Gastroesophageal sphincter (tissue), 4 donors: ENCODE measurements at regions not wholly inside any gene's neighbourhood (a gene's known extent, or its start where the extent isn't known, plus 50 kb on each side); places are given as distances from the start of the nearest gene placed in this dataset.

Source experiments
- ATAC-seq: fragments of 150-250 bp; one replicate; pipeline ENCODE4 v1.9.1; 2016; ENCODE audit warnings: mild to moderate bottlenecking, moderate library complexity
- H3K27ac ChIP-seq, 4 donors: fragments of 200-600 bp; sonication (generic) in 3 of 4; 1 replicate in 3 of 4; 2 replicates in 1 of 4; pipeline ENCODE4 v1.5.1; 2016 to 2019
- H3K27me3 ChIP-seq: fragments of 200-600 bp; sonication (generic); one replicate; pipeline ENCODE4 v1.5.1; 2019
- H3K36me3 ChIP-seq, 2 donors: fragments of 200-600 bp; sonication (generic); one replicate each; pipeline ENCODE4 v1.5.1; 2019; ENCODE audit warnings: control low read depth in 1 of 2
- H3K4me1 ChIP-seq, 3 donors: fragments of 200-600 bp; sonication (generic); 1 replicate in 2 of 3; 2 replicates in 1 of 3; pipeline ENCODE4 v1.5.1; 2016 to 2019; ENCODE audit warnings: control low read depth in 2 of 3
- H3K4me3 ChIP-seq, 2 donors: fragments of 200-600 bp; sonication (generic); one replicate each; pipeline ENCODE4 v1.5.1; 2019; ENCODE audit warnings: mild to moderate bottlenecking in 1 of 2, moderate library complexity in 1 of 2
- H3K9me3 ChIP-seq, 3 donors: fragments of 200-600 bp; sonication (generic); one replicate each; pipeline ENCODE4 v1.5.1; 2017 to 2019; ENCODE audit warnings: control low read depth in 2 of 3
- EP300 ChIP-seq: sonication (generic); formaldehyde crosslinking; IDR thresholded peaks from one replicate; pipeline ENCODE4 v1.6.1; 2017; ENCODE audit warnings: antibody characterized with exemption, mild to moderate bottlenecking
- POLR2A ChIP-seq, 2 donors: fragments of 450-650 bp; IDR thresholded peaks; one replicate each; pipeline ENCODE4 v1.6.1; 2017; ENCODE audit warnings: antibody characterized with exemption in 2 of 2, mild to moderate bottlenecking in 2 of 2, moderate library complexity in 1 of 2
- POLR2AphosphoS5 ChIP-seq: sonication (generic); formaldehyde crosslinking; IDR thresholded peaks from one replicate; pipeline ENCODE4 v1.6.1; 2017; ENCODE audit warnings: antibody characterized with exemption
- WGBS, 2 donors: methylation state at CpG; one replicate each; pipeline ENCODE4 v1.1.5; 2018; ENCODE audit warnings: low coverage in 1 of 2; 5-methylcytosine and 5-hydroxymethylcytosine counted together
- TF ChIP-seq, protein P1 (sequence below), 4 experiments: fragments of 200-600 bp in 2 of 4; fragments of 450-650 bp in 2 of 4; sonication (generic) in 1 of 4; IDR thresholded peaks; one replicate each; pipeline ENCODE4 v1.5.1; 2017 to 2019; ENCODE audit warnings: antibody characterized with exemption in 4 of 4, mild to moderate bottlenecking in 2 of 4, moderate library complexity in 2 of 4

DNA sequence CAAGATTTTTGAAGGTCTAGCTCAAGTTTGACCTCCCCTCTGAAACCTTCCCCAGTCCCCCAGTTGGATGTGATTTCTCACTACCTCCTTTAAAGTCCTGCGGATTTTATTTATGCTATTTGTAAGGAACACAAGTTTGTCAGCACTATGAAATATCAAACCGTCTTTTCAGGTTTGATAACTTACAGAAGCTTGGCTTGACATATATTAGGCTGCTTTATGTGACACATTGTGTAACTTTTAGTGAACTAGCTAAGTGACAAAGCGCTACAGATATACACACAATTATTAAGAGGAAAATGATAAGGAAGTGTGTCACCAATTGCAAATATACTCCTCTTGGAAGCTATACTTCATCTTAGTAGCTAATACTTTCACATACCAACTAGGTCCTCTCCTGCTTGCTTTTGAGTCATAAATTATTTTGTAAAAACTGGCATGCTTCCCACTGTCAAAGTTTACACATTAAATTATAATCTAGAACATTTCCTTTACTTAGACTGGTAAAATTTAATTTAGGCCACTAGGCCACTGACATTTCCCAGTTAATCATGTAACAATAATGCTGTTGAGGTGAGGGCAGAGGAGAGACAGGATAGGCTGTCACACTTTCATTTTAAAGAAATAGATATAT lies 149.5 kb downstream of the TMTC3 start:
- 43 to 44% methylated on average over 3 of the region's 3 CpGs for WGBS, 2 donors
- no peak for TF ChIP-seq EP300
- no peak for TF ChIP-seq POLR2AphosphoS5
- TF ChIP-seq, protein P1, sequence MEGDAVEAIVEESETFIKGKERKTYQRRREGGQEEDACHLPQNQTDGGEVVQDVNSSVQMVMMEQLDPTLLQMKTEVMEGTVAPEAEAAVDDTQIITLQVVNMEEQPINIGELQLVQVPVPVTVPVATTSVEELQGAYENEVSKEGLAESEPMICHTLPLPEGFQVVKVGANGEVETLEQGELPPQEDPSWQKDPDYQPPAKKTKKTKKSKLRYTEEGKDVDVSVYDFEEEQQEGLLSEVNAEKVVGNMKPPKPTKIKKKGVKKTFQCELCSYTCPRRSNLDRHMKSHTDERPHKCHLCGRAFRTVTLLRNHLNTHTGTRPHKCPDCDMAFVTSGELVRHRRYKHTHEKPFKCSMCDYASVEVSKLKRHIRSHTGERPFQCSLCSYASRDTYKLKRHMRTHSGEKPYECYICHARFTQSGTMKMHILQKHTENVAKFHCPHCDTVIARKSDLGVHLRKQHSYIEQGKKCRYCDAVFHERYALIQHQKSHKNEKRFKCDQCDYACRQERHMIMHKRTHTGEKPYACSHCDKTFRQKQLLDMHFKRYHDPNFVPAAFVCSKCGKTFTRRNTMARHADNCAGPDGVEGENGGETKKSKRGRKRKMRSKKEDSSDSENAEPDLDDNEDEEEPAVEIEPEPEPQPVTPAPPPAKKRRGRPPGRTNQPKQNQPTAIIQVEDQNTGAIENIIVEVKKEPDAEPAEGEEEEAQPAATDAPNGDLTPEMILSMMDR (IDR thresholded peaks at IDR 0.05) = no peak
- no peak for TF ChIP-seq POLR2A (IDR thresholded peaks at IDR 0.05)
- peak overlapping the region in 3 of 4 donors; percentile 35 to 47 (median 42) for H3K27ac ChIP-seq
- H3K4me1 ChIP-seq = peaks cover 0 to 6% (median 0%) of the 10 kb centered on the region in 3 donors
- H3K36me3 ChIP-seq = no peaks in the 10 kb centered on the region
- ATAC-seq = no peak
- no peak overlapping the region for H3K4me3 ChIP-seq
- H3K9me3 ChIP-seq = no peaks in the 10 kb centered on the region
- H3K27me3 ChIP-seq = no peaks in the 10 kb centered on the region

DNA sequence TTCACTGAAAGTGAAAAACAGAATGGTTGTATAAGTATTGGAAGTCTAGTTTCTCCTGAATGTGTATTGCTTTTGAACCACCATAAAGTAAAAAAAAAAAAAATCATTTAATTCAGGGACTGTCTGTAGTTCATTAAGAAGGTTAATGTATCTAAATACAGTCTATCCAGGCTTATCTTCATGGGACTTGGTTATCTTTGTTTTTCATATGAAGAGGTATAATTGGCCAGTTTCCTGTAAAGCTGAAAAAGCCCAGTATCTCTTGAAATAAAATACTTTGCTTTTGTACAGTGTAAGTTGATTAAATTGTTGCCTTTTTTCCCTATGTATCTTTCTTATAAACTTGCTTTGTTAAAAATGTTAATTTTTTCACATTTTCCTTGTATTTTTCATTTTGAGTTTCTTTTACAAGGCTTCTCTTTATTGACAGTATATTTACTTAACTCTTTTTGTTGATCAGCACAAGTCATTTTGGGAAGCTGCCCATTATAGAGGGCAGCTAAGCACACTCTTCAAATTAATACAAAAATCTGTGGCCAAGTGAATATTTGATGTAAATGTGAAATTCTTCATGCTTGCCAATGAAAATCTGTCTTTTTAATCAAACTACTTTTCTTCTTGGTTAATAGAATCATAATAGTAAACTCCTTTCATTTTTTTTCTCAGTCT lies 156.0 kb downstream of the TMTC3 start:
- H3K36me3 ChIP-seq = no peaks in the 10 kb centered on the region
- no peak for ATAC-seq
- H3K27me3 ChIP-seq = no peaks in the 10 kb centered on the region
- H3K9me3 ChIP-seq = no peaks in the 10 kb centered on the region
- peaks cover 0 to 8% (median 3%) of the 10 kb centered on the region in 3 donors for H3K4me1 ChIP-seq
- TF ChIP-seq, protein P1 (IDR thresholded peaks at IDR 0.05) = no peak
- TF ChIP-seq POLR2A (IDR thresholded peaks at IDR 0.05) (no peak), EP300 (no peak), POLR2AphosphoS5 (no peak)
- H3K4me3 ChIP-seq = no peak overlapping the region
- H3K27ac ChIP-seq = no peak overlapping the region

DNA sequence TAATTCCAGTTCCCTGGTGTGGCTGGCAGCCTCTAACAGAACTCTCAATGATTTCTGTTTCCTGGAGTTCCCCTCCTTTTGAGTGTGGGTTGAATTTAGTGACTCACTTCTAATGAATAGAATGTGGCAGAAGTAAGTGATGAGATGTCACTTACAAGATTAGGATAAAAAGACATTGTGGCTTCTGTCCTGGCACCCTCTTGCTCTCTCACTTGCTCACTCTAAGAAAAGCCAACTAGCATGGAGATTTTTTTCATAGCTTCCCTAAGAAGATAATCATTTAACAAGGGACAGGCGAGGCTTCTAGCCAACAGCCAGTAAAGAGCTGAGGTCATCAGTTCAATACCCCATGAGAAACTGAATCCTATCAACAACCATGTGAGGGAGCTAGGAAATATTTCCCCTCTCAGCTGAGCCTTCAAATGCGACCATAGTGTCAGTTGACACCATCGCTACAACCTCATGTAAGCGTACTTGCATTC lies 156.7 kb downstream of the TMTC3 start:
- H3K9me3 ChIP-seq = no peaks in the 10 kb centered on the region
- H3K4me1 ChIP-seq = peaks cover 0 to 8% (median 3%) of the 10 kb centered on the region in 3 donors
- H3K27ac ChIP-seq = no peak overlapping the region
- no peak overlapping the region for H3K4me3 ChIP-seq
- TF ChIP-seq POLR2AphosphoS5 (no peak), POLR2A (IDR thresholded peaks at IDR 0.05) (no peak), EP300 (no peak)
- TF ChIP-seq, protein P1 (IDR thresholded peaks at IDR 0.05) = no peak
- no peaks in the 10 kb centered on the region for H3K27me3 ChIP-seq
- WGBS, 2 donors = 64 to 85% methylated on average over 4 of the region's 4 CpGs
- H3K36me3 ChIP-seq = no peaks in the 10 kb centered on the region
- ATAC-seq = no peak

DNA sequence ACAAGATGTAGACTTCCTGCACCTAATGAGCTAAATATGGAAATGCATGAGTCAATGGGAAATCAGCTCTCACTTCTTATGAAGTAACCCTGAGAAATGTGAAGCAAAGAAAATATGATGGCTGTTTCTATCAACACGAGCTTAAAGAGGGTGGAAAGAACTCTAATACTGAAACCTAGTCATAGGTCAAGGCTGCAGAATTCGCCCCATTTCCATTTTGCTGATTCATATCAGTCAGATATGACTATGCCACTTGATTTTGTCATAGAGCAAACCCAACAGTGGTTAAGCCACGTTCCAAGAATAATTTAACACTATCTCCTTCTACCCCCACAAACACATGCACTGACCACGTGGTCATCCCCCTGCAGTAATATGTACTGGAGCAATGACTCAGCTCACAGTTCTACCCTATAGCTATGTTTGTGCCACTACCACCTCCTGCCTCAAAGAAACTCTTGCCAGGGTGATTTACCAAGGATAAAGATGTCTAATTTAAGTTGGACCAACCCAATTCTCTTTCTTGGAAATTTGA lies 157.5 kb downstream of the TMTC3 start:
- H3K9me3 ChIP-seq = no peaks in the 10 kb centered on the region
- H3K27me3 ChIP-seq = no peaks in the 10 kb centered on the region
- ATAC-seq = no peak
- 27 to 59% methylated on average over 4 of the region's 4 CpGs for WGBS, 2 donors
- no peak overlapping the region for H3K27ac ChIP-seq
- peaks cover 0 to 8% (median 3%) of the 10 kb centered on the region in 3 donors for H3K4me1 ChIP-seq
- no peak overlapping the region for H3K4me3 ChIP-seq
- TF ChIP-seq, protein P1 (IDR thresholded peaks at IDR 0.05) = no peak
- TF ChIP-seq EP300 (no peak), POLR2A (IDR thresholded peaks at IDR 0.05) (no peak), POLR2AphosphoS5 (no peak)
- H3K36me3 ChIP-seq = no peaks in the 10 kb centered on the region

GRCh38 chr12:88300931-88301330 lies 158.8 kb downstream of the TMTC3 start:
- no peak for ATAC-seq
- Histone ChIP-seq H3K9me3 (no peaks in the 10 kb centered on the region), H3K27me3 (no peaks in the 10 kb centered on the region), H3K36me3 (no peaks in the 10 kb centered on the region), H3K4me3 (no peak overlapping the region), H3K4me1 (peaks cover 0 to 8% (median 3%) of the 10 kb centered on the region in 3 donors), H3K27ac (no peak overlapping the region)
- TF ChIP-seq, protein P1 (IDR thresholded peaks at IDR 0.05) = no peak
- TF ChIP-seq POLR2A (IDR thresholded peaks at IDR 0.05) = no peak
- TF ChIP-seq POLR2AphosphoS5 = no peak
- no peak for TF ChIP-seq EP300
